Middle frontal gyrus (tissue), 1 donor: ENCODE measurements at regions not wholly inside any gene's neighbourhood (a gene's known extent, or its start where the extent isn't known, plus 50 kb on each side); places are given as distances from the start of the nearest gene placed in this dataset.
"Not testable (repeated sequence)": the region's sequence is repeated elsewhere in the genome, so short reads cannot be mapped to it uniquely, and the experiment has no call there.

Experiments
- DNase-seq: peaks from one replicate; pipeline ENCODE4 v3.0.0-alpha.2; 2015; ENCODE audit warnings: low spot score; ENCODE audit errors: extremely low spot score

DNA sequence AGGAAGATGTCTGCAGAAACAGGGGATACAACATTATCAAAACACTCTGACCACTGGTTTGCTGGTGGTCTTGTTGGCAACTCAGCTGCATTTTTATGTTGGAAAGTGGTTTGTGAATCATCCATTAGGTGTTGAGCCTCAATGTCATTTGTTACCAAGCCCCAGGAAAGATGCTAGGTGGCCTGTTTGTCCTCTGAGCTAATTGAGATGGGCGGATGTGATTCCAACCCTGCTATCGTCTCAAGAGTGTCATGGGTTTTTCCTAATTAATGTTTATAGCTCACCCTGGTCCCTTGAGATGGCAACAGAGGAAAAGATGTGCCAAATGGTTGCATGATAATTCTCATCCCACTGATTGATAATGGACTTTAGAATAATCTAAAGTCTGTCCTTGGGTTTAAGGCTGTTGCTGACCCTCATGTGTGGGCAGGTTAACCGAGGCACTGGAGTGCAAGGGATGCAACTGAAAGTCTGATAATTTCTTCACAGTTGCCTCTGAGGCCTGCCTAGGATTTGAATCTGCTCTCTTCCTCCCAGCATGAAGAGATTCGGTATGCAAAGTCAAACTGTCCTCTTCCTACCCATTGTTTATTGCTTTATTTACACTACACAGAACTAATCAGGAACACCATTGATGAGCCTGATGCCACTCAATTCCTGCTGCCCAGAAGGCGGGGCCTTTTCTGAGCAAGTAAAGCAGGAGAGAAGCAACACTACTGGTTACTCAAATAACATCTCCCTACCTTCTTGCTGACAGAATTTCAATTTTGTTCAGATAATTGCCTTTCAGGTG is 166.2 kb upstream of the TBC1D5 start:
- DNase-seq = no peak

DNA sequence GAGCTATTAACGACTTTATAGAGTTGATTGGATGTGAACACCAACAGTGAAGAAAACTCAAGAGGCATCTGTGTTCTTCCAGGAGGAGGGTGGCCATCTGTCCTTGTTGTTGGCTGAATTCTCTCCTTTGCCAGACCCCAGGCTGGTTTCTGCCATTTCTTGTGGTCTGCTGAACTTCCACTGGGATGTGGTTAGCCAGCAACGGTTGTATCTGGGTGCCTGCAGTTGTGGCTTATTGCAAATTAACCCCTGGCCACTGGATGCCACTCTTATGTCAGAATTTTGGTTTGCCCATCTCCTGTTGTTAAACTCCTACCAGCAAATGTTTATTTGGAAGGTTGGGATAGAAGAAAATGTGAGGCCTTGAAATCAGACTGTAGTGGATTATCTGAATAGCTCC is 163.6 kb upstream of the TBC1D5 start:
- no peak for DNase-seq

DNA sequence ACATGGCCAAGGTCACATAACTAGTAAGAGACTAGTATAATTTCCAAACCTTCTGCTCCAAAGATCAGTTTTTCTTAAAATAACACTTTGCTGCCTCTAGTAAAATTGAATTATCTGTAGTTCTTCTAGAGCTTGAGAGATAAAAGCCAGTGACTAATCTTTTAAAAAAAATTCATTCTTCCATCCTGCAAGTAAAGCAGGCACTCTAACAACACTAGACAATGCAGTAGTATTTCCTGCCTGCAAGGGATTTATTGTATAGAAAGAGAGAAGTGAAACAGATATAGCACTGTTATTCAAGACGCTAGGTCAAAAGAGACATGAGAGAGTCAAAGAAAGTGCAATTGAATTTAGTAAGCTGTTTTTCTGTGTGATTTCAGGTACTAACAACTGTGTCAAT is 159.5 kb upstream of the TBC1D5 start:
- no peak for DNase-seq

DNA sequence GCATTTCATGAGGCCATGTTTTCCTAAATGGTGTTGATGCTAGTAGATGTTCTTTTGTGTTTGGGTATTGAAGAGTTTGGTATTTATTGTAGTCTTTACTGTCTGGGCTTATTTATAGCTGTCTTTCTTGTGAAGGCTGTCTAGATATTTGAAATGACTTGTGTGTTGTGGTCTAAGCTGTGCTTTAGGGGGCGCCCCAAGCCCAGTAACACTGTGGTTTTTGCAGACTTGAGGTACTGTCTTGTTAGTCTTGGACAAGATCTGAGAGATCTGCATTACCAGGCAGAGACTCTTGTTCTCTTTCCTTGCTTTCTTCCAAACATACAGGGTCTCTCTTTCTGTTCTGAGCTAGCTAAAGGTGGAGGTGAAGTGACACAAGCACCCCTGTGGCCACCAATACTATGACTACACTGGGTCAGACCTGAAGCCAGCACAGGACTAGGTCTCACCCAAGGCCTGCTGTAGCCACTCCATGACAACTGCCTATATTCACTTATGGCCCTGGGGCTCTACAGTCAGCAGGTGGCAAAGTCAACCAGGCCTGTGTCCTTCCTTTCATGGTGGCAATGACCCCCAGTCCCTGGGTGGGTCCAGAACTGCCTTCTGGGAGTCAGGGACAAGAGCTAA is 152.1 kb upstream of the TBC1D5 start:
- no peak for DNase-seq

DNA sequence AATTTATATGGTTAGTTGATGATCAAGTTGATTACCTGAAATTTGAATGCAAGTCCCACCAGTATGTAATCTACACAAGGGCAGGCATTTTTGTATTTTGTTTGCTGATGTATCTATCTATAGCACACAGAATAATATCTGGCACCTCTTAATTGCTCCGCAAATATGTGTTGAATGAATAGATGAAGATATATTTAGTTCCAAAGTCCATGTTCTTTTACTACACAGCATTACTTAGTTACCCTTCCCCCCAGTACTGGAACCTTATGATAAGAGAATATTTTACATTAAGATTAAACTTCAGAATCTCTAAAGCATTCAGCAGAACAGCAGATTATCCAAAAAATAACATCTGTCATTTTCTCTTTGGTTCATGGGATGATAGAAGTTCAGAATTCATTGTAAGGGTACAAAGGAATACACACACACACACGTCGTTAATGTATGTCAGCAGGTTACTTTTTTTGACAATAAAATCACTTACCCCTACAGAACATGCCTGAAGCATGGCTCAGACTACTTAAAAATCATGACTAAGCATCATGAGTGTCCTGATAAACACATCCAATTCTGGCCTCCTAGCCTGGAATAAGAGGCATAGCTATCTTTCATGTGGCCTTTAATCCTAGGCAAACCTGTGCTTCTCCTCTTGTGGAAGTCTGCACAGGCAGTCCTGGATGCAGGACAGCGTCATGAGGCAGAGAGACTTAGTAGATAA is 148.9 kb upstream of the TBC1D5 start:
- DNase-seq = no peak

DNA sequence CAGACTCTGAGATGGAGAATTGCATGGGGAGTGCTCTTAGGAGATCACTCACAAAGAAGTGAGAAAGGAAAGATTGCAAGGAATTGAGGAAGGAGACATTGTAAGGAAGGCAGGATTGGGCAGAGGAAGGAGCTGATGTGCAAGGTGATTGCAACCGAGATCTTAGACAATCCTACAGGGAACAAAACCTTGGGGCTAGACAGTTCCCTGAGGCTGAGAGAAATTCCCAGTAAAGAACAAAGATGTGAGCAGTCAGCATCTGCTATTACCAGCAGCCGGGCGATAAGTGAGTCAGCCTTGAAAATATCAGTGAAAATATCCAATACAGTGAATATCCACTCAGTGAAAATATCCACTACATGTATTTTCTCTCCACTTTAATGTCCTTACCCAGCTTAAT is 143.6 kb upstream of the TBC1D5 start:
- DNase-seq = no peak

DNA sequence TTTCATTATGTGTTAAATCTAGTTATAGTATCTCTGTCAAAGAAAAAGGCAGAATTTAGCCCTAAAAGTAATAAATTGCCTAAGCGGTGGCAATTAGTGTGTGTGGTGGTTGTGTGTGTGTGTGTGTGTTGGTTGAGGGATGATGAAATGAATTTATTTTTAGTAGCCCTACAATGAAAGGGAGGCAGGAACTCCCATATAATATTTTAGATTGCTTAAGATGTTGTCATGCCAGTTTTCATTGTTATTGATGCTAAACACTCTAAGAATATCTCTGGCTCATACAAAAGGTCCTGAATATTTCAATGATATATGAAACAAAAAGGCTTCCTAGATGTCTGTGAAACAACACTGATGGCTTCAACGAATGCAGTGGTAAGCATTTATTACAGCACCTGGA is 140.6 kb upstream of the TBC1D5 start:
- DNase-seq = no peak

DNA sequence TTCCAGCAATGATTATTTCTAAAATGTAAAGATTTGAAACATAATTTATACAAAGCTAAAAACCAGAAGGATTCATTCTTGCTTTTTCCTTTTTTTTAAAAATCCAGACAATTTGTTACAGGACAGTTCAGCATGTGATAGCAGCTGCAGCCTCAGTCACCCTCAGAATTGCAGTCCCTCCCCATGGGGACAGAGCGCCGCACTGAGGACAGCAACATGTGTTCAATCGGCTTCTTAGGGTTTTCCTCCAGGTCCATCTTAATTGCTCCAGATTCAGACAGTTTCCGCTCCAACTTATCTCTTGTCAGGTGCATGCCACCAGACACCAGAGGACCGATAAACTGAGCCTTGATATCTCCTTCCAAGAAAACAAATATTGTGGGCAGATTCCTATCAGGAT is 134.9 kb upstream of the TBC1D5 start:
- DNase-seq = no peak

DNA sequence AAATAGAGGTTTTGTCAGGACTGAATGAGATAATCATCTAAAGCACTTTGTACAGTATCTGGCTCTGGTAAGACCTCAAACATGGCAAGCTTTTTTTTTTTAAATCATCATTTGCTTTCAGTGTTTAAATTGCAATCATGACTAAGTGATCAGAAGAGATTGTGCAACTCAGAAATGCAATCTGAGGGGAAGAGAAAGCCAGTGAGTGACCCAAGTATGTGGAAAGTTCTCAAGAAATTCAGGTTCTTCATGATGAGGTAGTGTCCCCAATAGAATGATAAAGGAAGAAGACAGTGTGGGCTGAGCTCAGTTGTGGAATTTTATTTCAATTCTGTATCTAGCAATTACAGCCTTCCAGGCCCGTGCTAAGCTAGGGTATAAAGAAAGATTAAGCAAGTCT is 132.2 kb upstream of the TBC1D5 start:
- no peak for DNase-seq

DNA sequence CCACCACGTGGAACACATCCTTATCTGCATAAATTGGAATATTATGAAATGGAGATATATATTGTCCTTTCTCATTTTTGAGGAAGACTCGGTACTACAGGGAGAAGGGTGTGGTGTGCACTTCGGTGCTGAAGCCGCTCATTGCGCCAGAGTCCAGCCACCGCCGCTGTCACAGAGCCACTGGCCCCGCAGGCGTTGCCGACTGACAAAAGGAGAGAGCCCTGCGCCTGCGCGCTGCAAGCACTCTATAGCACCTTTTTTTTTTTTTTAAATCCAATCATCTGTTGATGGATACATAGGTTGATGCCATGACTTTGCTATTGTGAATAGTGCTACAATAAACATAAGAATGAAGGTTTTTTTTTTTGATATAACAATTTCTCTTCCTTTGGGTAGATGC is 130.0 kb upstream of the TBC1D5 start:
- no peak for DNase-seq

DNA sequence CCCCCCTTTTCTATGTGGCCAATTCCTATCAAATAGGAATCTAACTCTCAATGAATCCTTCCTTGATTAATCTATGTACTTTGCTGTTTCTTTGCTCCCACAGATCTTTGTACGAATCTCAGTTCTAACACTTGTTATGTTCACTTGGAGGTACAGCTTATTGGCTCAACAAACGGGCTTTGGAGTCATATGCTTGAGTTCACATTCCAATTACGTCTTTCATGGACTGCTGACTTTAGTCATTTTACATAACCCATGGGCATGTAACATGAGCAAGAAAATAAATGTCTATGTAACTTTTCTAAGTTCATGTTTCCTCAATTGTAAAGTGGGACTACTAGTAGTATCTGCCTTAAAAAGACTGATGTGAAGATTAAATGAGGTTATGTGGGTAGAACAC is 123.2 kb upstream of the TBC1D5 start:
- no peak for DNase-seq

DNA sequence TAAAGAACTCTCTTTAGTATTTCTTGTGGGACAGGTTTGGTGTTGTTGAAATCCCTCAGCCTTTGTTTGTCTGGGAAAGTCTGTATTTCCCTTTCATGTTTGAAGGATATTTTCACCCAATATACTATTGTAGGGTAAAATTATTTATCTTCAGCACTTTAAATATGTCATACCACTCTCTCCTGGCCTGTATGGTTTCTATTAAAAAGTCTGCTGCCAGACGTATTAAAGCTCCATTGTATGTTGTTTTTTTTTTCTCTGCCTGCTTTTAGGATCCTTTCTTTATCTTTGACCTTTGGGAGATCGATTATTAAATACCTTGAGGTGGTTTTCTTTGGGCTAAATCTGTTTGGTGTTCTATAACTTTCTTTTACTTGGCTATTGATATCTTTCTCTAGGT is 119.0 kb upstream of the TBC1D5 start:
- no peak for DNase-seq

DNA sequence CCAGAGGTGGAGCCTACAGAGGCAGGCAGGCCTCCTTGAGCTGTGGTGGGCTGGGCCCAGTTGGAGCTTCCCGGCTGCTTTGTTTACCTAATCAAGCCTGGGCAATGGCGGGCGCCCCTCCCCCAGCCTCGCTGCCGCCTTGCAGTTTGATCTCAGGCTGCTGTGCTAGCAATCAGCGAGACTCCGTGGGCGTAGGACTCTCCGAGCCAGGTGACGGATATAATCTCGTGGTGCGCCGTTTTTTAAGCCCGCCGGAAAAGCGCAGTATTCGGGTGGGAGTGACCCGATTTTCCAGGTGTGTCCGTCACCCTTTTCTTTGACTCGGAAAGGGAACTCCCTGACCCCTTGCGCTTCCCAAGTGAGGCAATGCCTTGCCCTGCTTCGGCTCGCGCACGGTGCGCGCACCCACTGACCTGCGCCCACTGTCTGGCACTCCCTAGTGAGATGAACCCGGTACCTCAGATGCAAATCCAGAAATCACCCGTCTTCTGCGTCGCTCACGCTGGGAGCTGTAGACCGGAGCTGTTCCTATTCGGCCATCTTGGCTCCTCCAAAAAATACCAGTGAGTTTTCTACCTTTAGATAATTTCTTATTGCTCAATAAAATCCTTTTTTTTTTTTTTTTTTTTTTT is 118.5 kb upstream of the TBC1D5 start:
- DNase-seq = not testable (repeated sequence)

DNA sequence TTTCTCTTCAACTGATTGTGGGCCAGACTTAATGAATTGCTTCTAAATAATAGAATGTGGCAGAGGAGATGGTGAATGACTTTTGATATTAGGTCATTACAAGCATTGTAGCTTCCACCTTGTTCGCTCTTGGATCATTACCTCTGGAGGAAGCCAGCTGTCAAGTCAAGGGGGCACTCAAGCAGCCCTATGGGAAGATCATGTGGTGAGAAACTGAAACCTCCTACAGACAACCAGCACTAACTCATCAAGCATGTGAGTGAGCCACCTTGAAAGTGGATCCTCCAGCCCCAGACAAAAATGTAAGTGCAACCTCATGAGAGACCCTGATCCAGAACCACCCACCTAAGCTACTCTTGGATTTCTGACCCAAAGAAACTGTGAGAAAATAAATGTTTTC is 109.8 kb upstream of the TBC1D5 start:
- no peak for DNase-seq

DNA sequence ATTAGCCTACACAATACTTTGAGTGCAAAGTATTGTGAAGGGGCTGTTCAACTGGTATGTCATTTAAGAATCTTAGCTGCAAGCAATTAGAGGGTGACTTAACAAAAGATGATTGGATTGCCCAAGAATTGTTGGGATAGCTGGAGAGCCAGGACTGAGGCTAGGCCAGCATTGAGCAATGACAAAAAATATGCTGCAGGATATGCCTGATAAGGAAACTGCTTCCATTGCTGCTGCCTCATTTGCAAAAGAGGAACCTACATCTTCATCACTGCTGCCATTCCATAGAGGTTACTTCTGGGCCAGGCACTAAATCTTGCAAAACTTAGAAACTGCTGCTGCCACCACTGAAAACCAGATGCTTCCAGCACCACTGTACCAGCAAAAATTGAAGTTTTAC is 108.0 kb upstream of the TBC1D5 start:
- DNase-seq = no peak

DNA sequence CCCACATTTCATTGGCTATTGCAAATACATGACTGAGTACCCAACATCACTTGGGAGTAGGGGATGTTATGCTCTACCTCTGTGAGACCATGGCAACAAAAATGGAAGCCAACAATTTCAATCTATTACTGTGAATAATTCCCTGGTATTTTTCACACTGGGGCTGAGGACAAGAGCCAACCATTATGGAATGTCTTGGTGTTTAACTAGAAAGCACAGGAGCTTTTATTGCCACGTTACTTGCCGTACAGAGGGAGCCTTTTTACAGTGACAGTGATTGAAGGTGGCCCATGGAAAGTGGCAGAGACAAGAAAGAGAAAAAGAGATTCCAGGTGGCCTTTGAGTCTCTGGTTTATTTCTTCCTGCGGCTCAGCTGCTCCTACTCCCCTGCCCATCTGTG is 105.7 kb upstream of the TBC1D5 start:
- DNase-seq = no peak

DNA sequence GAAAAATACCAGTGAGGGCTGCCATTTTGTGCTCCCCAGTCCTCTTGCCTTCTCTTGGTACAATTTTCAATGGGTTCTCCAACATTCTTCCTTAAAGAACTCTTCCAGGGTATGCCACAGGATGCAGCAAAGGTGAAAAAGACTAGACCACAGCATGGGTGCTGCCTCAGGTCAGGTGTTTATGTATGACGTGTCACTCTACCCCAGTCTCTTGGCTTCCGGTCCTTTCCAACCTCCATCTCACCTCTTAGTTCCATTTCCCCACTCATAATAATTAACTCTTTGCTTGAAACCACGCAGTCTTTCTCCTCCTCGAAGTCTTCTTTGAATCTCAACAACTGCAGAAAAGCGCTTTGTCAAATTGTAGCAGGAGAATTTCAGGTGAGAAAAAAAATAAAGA is 104.7 kb upstream of the TBC1D5 start:
- DNase-seq = no peak

DNA sequence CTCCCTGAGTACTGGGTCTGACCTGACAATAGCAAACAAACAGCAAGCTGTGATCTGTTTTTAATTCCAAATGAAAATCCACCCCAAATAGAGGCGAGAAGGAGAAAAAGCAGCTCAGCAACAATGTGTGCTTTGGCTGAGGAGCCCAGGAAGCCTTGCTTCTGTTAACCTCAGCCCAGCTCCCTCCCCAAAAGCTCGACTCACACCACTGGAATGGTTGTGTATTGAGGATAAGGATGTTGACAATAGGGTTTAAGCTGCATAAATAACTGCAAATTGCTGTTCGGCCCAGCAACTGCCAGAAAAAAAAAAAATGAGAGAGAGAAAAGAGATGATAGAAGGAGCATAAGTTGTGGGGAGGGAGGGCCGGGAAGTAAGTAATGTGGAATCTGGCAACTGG is 104.0 kb upstream of the TBC1D5 start:
- DNase-seq = no peak

DNA sequence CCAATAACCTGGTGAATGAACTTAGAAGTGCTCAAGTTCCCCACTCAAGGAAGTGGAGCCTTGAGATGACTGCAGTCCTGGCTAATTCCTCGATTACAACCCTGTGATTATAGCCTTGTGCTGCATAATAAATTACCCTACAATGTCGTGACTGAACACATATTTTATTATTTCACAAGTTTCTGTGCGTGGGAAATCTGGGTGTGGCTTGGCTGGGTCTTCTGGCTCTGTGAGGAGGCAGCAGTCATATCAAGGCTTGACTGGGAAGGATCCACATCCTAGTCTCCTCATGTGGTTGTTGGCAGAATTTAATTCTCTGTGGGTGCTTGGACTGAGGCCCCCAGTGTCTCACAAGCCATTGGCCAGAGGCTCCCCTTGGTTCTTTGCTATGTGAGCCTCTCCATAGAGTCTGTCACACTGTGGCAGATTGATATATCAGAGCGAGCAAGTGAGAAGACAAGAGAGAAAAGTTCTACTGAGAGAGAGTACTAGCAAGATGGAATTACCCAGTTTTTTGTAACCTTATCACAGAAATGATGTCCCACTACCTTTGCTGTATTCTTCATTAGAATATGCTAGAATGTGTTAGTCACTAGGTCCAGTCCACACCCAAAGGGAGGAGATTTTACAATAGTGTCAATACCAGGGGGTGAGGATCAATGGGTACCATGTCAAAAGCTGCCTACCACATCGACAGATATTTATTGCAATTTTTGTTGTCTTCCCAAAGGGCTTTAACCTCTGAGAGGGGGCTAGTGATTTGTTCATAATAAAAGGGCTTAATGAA is 102.8 kb upstream of the TBC1D5 start:
- DNase-seq = no peak

DNA sequence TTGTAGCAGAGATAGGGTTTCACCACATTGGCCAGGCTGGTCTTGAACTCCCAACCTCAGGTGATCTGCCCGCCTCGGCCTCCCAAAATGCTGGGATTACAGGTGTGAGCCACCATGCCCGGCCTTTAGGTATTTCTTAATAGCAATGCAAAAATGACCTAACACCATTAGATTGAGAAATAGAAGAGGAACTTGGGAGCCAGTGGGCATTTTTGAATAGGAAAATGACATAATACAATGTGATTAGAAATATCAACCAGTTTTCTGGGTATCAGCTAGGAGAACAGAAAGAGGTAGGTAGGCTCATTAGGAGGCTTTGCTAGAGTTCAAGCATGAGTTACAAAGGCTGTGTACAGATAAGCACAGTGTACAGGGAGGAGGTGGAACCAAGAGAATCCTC is 101.8 kb upstream of the TBC1D5 start:
- DNase-seq = no peak

DNA sequence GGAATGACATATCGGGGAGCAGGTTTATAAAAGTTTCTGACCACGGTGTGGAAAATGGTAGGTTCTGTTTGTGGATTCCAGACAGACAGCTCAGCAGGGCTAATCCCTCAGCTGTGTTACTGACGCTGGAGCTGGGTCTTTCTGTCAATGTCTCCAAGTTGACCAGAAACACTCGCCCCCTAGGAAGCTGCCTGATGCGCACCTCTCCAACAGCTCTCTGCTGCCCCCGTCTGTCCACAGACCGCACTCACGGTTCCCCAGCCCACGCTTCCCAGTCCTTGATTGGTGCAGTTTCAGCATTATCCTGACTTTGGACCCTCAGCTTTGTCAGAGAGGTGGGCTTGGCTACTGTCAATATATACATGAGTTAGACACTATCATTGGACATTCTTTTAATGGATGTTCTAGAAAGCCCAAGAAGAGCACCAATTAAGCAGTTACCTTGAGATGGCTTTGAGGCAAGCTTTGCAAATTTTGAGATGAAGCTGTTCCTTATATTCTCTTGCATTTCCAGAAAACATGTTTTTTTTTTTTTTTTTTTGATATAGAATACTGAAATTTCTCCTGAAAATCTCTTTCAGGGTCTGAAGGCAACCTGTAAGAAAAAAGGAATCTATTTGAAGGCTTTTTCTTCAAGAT is 98.9 kb upstream of the TBC1D5 start:
- DNase-seq = no peak
